HG02973 (cell line): ENCODE measurements at regions not wholly inside any gene's neighbourhood (a gene's known extent, or its start where the extent isn't known, plus 50 kb on each side); places are given as distances from the start of the nearest gene placed in this dataset.
"Not testable (repeated sequence)": the region's sequence is repeated elsewhere in the genome, so short reads cannot be mapped to it uniquely, and the experiment has no call there.

Experiments
- ATAC-seq: cut with Tn5 transposase; IDR thresholded peaks from one replicate; pipeline ENCODE4 v1.9.1; 2021; ENCODE audit warnings: moderate library complexity; ENCODE audit not compliant: unreplicated experiment

GRCh38 chr4:72884225-72884624 is 185.3 kb downstream of the COX18 start:
- ATAC-seq: not testable (repeated sequence)

DNA sequence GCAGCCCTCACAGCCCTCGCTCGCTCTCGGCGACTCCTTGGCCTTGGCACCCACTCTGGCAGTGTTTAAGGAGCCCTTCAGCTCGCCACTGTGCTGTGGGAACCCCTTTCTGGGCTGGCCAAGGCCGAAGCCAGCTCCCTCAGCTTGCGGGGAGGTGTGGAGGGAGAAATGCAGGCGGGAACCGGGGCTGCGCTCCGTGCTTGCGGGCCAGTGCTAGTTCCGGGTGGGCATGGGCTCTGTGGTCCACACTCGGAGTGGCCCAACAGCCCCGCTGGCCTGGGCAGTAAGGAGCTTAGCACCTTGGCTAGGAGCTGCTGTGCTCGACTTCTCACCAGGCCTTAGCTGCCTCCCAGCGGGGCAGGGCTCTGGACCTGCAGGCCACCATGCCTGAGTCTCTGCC is 192.6 kb downstream of the COX18 start:
- no peak for ATAC-seq

- ATAC-seq: no peak
Measured at GRCh38 chr4:72875545-72875944, 194.0 kb downstream of the COX18 start.

GRCh38 chr4:72875138-72875537 is 194.4 kb downstream of the COX18 start:
- ATAC-seq: no peak

DNA sequence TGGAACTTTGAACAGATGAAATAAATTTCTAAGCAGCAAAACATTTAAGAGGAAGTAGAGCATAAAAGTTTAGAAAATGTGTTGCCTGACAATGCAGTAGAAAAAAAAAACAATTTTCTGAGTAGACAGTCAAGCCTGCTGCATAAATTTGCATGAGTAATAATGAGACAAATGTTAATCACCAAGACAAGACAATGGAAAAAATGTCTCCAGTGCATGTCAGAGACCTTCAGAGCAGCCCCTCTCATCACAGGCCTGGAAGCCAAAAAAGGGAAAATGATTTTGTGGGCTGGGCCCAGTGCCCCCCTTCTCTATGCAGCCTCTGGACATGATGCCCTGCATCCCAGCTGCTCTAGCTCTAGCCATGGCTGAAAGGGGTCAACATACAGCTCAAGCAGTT is 204.6 kb downstream of the COX18 start:
- no peak for ATAC-seq

DNA sequence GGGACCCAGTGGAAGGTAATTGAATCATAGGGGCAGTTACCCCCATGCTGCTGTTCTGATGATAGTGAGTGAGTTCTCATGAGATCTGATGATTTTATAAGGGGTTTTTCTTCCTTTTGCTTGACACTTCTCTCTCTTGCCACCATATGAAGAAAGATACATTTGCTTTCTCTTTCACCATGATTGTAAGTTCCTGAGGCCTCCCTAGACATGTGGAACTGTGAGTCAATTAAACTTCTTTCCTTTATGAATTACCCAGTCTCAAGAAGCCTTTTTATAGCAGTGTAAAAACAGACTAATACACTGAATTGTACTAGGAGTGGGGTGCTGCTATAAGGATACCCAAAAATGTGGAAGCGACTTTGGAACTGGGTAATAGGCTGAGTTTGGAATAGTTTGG is 205.2 kb downstream of the COX18 start:
- ATAC-seq: not testable (repeated sequence)

- no peak for ATAC-seq
Measured at GRCh38 chr4:72860766-72861165, 208.8 kb downstream of the COX18 start.

DNA sequence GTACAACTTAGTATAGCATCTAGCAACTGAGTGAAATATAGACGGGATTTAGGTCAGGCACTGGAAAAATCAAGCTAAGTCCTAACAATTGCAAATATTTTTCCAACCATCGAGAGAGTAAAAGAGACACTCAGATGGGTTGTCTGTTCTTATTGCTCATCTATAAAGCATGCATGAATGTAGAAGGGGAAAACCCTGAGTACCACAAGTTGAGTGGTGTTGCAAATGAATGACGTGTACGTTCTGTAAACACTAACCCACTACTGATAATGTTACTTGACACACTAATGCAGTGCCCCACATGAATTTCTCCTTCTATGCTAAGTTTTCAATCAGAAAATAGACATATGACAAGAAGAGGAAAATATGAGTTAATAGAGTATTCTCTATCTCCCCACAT is 211.2 kb downstream of the COX18 start:
- no peak for ATAC-seq

- ATAC-seq: no peak
Measured at GRCh38 chr4:72857787-72858186, 211.7 kb downstream of the COX18 start.

DNA sequence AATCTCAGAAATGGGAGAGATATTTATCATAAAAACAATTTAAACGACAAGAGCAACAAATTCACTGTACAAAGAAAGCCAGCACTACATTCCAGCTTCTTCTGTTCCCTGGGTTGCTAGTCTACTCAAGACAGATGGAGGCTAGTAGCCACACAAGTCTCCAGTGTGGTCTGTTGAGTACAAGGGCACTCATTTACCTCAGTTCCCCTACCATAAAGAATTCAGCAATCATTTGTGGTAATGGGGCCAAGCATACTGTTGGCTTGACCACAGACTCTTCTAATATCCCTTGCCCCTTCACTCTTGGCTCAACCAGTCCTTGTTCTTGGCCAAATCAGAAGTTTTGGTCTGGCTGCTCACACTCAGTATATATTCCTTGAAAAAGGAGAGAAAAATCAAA is 212.3 kb downstream of the COX18 start:
- ATAC-seq: no peak

DNA sequence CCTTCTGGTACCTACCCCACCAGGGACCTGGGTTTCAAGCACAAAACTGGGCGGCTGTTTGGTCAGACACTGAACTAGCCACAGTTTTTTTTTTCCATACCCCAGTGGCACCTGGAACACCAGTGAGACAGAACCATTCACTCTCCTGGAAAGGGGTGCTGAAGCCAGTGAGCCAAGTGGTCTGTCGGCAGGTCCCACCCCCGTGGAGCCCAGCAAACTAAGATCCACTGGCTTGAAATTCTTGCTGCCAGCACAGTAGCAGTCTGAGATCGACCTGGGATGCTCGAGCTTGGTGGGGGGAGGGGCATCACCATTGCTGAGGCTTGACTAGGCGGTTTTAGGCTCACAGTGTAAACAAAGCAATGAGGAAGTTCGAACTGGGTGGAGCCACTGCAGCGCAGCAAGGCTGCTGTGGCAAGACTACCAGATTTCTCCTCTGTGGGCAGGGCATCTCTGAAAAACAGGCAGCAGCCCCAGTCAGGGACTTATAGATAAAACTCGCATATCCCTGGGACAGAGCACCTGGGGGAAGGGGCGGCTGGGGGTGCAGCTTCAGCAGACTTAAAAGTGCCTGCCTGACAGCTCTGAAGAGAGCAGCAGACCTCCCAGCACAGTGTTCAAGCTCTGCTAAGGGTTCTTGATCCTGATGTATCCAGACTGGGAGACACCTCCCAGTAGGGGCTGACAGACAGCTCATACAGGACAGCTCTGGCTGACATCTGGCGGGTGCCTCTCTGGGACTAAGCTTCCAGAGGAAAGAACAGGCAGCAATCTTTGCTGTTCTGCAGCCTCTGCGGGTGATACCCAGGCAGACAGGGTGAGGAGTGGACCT is 223.0 kb downstream of the COX18 start:
- no peak for ATAC-seq

GRCh38 chr4:72843466-72843865 is 226.1 kb downstream of the COX18 start:
- no peak for ATAC-seq

DNA sequence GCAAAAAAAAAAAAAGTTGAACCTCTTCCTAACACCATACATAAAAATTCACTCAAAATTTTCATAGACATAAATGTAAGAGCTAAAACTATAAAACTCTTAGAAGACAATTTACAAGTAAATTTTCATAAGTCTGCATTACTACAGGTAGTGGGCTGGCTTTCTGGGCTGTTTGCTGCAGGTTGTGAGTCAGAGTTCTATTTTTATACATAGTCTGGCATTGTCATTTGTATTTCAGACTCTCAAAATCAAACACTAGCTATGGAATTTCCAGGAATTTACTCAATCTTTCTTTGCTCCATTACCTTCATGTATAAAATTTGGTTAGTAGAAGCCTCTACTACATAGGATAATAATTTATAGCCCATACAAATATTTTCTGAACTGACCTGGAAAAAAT is 227.2 kb downstream of the COX18 start:
- no peak for ATAC-seq

DNA sequence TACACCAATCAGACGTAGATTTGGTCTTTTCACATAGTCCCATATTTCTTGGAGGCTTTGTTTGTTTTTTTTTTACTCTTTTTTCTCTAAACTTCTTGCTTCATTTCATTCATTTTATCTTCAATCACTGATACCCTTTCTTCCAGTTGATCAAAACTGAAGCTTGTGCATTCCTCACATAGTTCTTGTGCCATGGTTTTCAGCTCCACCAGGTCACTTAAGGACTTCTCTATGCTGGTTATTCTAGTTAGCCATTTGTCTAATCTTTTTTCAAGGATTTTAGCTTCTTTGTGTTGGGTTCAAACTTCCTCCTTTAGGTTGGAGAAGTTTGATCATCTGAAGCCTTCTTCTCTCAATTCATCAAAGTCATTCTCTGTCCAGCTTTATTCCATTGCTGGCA is 229.3 kb downstream of the COX18 start:
- ATAC-seq: not testable (repeated sequence)

GRCh38 chr4:72828864-72829263 is 240.7 kb downstream of the COX18 start:
- no peak for ATAC-seq

GRCh38 chr4:72827968-72828367 is 241.5 kb downstream of the COX18 start:
- no peak for ATAC-seq

GRCh38 chr4:72820107-72820506 is 249.4 kb downstream of the COX18 start:
- no peak for ATAC-seq

- no peak for ATAC-seq
Measured at GRCh38 chr4:72817012-72817411, 248.0 kb upstream of the ADAMTS3 start.

DNA sequence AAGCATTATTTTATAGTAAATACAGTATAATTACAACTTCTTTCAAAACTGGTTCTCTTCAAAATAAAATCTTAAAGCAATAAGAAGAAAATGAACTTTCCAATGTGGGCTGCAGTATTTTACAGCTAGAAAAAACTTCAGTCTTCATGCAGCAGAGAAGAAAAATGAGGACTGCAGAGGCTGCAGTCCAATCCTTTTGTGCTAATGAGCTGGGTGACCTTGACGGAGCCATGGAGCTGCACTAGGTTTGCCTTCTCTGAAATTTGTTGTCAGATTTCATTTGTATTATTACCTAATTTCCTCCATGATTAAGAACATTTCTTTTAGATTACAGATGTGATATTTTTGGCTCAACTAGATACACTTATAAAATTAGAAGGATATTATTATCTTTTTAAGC is 245.2 kb upstream of the ADAMTS3 start:
- ATAC-seq: no peak

DNA sequence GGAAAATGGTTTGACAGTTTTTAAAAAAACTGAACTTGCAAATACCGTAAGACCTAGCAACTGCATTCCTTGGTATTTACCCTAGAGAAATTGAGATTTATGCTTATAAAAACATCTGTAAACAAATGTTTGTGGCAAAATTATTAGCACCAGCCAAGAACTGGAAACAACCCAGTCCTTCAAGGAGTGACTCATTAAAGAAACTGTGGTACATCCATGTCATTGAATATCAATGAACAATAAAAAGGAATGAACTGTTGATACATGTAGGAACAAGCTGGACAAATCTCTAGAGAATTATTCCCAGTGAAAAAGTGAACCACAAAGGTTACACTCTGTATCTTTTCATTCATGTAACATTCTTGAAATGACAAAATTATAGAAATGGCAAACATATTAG is 240.2 kb upstream of the ADAMTS3 start:
- no peak for ATAC-seq

DNA sequence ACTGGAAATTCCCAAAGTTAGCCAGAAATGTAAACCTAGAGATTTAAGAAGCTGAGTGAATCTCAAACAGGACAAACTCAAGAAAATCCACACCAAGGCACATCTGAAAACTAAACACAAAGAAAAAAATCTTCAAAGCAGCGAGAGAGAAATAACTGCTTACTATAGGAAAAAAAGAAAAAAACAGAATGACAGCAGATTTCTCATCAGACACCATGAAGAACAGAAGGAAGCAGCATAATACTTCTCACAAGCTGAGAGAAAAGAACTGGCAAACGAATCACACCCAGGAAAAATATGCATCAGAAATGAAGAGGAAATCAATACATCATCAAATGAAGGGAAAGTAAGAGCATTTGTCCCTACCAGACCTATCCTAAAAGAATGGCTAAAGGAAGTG is 236.3 kb upstream of the ADAMTS3 start:
- no peak for ATAC-seq

DNA sequence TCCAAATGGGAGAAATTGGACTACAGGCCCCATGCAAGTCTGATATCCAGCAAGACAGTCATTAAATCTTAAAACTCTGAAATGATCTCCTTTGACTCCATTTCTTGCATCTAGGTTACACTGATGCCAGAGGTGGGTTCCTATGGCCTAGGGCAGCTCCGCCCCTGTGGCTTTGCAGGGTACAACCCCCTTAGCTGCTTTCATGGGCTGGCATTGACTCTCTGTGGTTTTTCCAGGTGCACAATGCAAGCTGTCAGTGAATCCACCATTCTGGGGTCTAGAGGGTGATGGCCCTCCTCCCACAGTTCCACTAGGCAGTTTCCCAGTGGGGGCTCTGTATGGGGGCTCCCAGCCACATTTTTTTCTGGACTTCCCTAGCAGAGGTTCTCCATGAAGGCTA is 228.5 kb upstream of the ADAMTS3 start:
- ATAC-seq: no peak

- ATAC-seq: no peak
Measured at GRCh38 chr4:72791054-72791453, 222.0 kb upstream of the ADAMTS3 start.
